ENCODE measurements at regions not wholly inside any gene's neighbourhood (a gene's known extent, or its start where the extent isn't known, plus 50 kb on each side); places are given as distances from the start of the nearest gene placed in this dataset.

GRCh38 chr11:92018332-92018731 is 206.3 kb upstream of the FAT3 start:
- H3K4me1 ChIP-seq (ENCODE audit: low read length), result no peaks in the 10 kb centered on the region
- H2AFZ ChIP-seq (ENCODE audit: low read depth, low read length), result no peak overlapping the region
- H3K79me2 ChIP-seq (ENCODE audit: low read length), result no peaks in the 10 kb centered on the region
- no peak overlapping the region for H3K9ac ChIP-seq (ENCODE audit: low read length)
- H3K4me3 ChIP-seq (ENCODE audit: low read length), result no peak overlapping the region
- no peaks in the 10 kb centered on the region for H3K27me3 ChIP-seq (ENCODE audit: low read depth, low read length)
- no peak overlapping the region for H3K4me2 ChIP-seq (ENCODE audit: low read length)
- H3K27ac ChIP-seq (ENCODE audit: low read length), result no peak overlapping the region
- H3K9me3 ChIP-seq (ENCODE audit: insufficient read depth, low read length), result peaks cover 2% of the 10 kb centered on the region; the same call in 1 of the 2 replicates
- no peaks in the 10 kb centered on the region for H4K20me1 ChIP-seq (ENCODE audit: insufficient read depth, low read length)
- H3K36me3 ChIP-seq (replicated peaks; ENCODE audit: low read depth, low read length), result no peaks in the 10 kb centered on the region
- TF ChIP-seq EZH2phosphoT487 (IDR thresholded peaks at IDR 0.05; ENCODE audit: low read depth) (no peak), CTCF (IDR thresholded peaks at IDR 0.05; ENCODE audit: low read depth, low read length) (no peak)

- Histone ChIP-seq H3K4me2 (ENCODE audit: low read length) (no peak overlapping the region), H3K4me1 (ENCODE audit: low read length) (no peaks in the 10 kb centered on the region), H3K9ac (ENCODE audit: low read length) (no peak overlapping the region), H3K27me3 (ENCODE audit: low read depth, low read length) (no peaks in the 10 kb centered on the region), H3K27ac (ENCODE audit: low read length) (no peak overlapping the region), H3K36me3 (replicated peaks; ENCODE audit: low read depth, low read length) (no peaks in the 10 kb centered on the region), H4K20me1 (ENCODE audit: insufficient read depth, low read length) (no peaks in the 10 kb centered on the region), H3K79me2 (ENCODE audit: low read length) (no peaks in the 10 kb centered on the region), H2AFZ (ENCODE audit: low read depth, low read length) (no peak overlapping the region), H3K9me3 (ENCODE audit: insufficient read depth, low read length) (no peaks in the 10 kb centered on the region), H3K4me3 (ENCODE audit: low read length) (no peak overlapping the region)
- no peak for TF ChIP-seq EZH2phosphoT487 (IDR thresholded peaks at IDR 0.05; ENCODE audit: low read depth)
- TF ChIP-seq CTCF (IDR thresholded peaks at IDR 0.05; ENCODE audit: low read depth, low read length), result no peak
Measured at GRCh38 chr11:92008249-92008648, 216.4 kb upstream of the FAT3 start.

DNA sequence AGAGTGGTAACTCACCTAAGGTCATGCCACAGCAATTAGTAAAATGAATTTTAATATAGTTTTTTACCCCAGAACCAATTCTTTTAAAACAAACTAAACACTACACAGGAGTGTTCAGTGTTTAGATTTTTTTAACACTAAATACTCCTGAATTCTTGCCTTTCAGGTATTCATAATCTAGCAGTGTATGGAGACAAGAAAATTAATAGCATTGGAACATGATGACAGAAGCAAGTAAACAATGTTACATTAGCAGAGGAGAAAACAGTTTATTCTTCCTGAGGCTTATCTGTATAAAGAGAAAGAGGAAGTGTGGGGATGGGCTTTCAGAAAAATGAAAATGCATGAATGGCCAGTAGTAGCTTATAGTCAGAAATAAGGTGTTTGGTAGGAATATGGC is 222.1 kb upstream of the FAT3 start:
- Histone ChIP-seq H4K20me1 (ENCODE audit: insufficient read depth, low read length) (no peaks in the 10 kb centered on the region), H3K27me3 (ENCODE audit: low read depth, low read length) (no peaks in the 10 kb centered on the region), H3K4me2 (ENCODE audit: low read length) (no peak overlapping the region), H3K79me2 (ENCODE audit: low read length) (no peaks in the 10 kb centered on the region), H3K4me1 (ENCODE audit: low read length) (no peaks in the 10 kb centered on the region), H3K4me3 (ENCODE audit: low read length) (no peak overlapping the region), H3K27ac (ENCODE audit: low read length) (no peak overlapping the region), H3K9ac (ENCODE audit: low read length) (no peak overlapping the region), H3K36me3 (replicated peaks; ENCODE audit: low read depth, low read length) (no peaks in the 10 kb centered on the region), H3K9me3 (ENCODE audit: insufficient read depth, low read length) (no peaks in the 10 kb centered on the region), H2AFZ (ENCODE audit: low read depth, low read length) (no peak overlapping the region)
- TF ChIP-seq CTCF (IDR thresholded peaks at IDR 0.05; ENCODE audit: low read depth, low read length) (no peak), EZH2phosphoT487 (IDR thresholded peaks at IDR 0.05; ENCODE audit: low read depth) (no peak)

- no peak overlapping the region for H3K4me2 ChIP-seq (ENCODE audit: low read length)
- no peak overlapping the region for H3K27ac ChIP-seq (ENCODE audit: low read length)
- H3K9me3 ChIP-seq (ENCODE audit: insufficient read depth, low read length), result no peaks in the 10 kb centered on the region
- no peak overlapping the region for H3K4me3 ChIP-seq (ENCODE audit: low read length)
- no peaks in the 10 kb centered on the region for H3K27me3 ChIP-seq (ENCODE audit: low read depth, low read length)
- H2AFZ ChIP-seq (ENCODE audit: low read depth, low read length), result no peak overlapping the region
- H3K9ac ChIP-seq (ENCODE audit: low read length), result no peak overlapping the region
- no peaks in the 10 kb centered on the region for H3K4me1 ChIP-seq (ENCODE audit: low read length)
- H4K20me1 ChIP-seq (ENCODE audit: insufficient read depth, low read length), result no peaks in the 10 kb centered on the region
- H3K79me2 ChIP-seq (ENCODE audit: low read length), result no peaks in the 10 kb centered on the region
- H3K36me3 ChIP-seq (replicated peaks; ENCODE audit: low read depth, low read length), result no peaks in the 10 kb centered on the region
- TF ChIP-seq EZH2phosphoT487 (IDR thresholded peaks at IDR 0.05; ENCODE audit: low read depth) (no peak), CTCF (IDR thresholded peaks at IDR 0.05; ENCODE audit: low read depth, low read length) (no peak)
Measured at GRCh38 chr11:91998481-91998880, 226.1 kb upstream of the FAT3 start.
